ENCODE measurements at regions not wholly inside any gene's neighbourhood (a gene's known extent, or its start where the extent isn't known, plus 50 kb on each side); places are given as distances from the start of the nearest gene placed in this dataset.

DNA sequence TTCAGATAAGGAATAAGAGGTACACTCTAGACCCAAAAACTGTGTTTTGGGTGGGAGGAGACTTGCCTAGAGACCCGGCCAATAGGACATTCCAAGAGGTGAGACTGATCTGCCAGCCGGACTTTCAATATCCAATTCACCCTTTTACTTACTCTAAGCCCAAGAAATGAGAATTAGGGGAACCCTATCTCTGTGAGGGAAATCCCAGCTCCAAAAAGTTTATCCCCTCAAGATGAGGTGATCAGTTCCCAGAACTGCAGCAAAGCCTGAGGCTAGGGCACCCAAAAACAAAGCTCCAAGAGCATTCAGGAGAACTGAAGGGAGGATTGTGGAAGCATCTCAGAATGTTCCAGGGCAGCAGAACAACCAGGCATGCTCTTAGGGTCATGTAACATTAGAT is 251.7 kb downstream of the PTTG2 start:
- no peaks in the 10 kb centered on the region for H3K36me3 ChIP-seq (ENCODE audit: insufficient read depth, low read length)
- H3K9me3 ChIP-seq (ENCODE audit: control insufficient read depth, insufficient read depth, low read length): no peaks in the 10 kb centered on the region

DNA sequence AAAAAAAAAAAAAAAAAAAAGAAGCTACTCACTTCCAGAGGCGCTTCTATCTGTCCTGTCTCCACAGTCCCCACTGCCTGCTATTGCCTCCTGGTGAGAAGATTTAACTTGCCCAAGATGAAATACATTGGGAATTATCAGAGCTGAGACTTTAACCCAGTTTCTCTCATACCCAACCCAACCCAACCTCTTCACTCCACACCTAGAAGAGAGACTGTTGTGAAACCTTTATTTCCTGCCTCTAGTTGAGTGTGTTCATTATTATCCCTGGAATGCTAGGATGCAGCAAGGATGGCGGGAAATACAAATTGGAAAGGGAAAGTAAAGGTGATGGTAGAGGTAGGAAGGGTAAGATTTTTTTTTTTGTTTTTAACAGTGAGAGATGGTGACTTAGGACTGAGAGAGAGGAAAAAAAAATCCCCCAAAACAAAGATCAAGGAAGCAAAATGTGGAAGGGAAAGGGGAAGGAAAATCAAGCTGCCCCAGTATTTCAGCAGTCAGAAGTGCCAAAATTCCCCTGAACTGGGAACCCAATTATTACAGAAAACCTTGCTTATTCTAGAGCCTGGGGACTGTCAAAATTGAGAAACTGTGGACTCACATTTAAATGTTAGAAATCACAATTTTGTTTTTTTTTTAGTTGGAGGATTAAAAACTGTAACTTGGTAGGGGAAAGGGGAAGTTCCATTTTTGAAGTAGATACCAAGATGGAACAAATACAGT is 253.0 kb downstream of the PTTG2 start:
- H3K4me1 ChIP-seq (ENCODE audit: insufficient read depth, low read length): peaks cover 6% of the 10 kb centered on the region
- no peak overlapping the region for H3K9ac ChIP-seq (ENCODE audit: low read depth, low read length)

More for the DNA sequence above, 251.7 kb downstream of the PTTG2 start:
- no peak overlapping the region for H3K9ac ChIP-seq (ENCODE audit: low read depth, low read length)
- peaks cover 6% of the 10 kb centered on the region for H3K4me1 ChIP-seq (ENCODE audit: insufficient read depth, low read length)

DNA sequence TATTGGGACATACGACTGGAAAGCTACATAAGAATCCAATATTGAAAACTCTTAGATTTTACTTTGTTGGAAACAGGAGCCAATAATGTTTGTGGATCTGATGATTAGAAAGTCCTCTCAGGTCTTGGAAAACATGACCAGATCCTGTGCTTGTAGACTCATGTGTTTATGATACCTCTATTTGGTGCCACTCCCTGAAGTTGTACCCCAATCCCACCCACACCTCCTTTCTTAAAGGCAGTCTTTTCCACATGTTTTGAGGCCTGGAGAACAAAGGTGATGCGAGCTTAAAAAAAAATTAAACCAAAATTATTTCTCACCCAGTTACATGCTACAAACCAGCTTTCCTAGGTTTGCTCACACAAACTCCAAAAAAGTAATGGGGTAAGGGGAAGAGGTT is 262.7 kb downstream of the PTTG2 start:
- H3K9me3 ChIP-seq (ENCODE audit: control insufficient read depth, insufficient read depth, low read length): no peaks in the 10 kb centered on the region
- no peak overlapping the region for H3K9ac ChIP-seq (ENCODE audit: low read depth, low read length)
- no peaks in the 10 kb centered on the region for H3K36me3 ChIP-seq (ENCODE audit: insufficient read depth, low read length)
- no peaks in the 10 kb centered on the region for H3K4me1 ChIP-seq (ENCODE audit: insufficient read depth, low read length)

More for the DNA sequence above, 253.0 kb downstream of the PTTG2 start:
- Histone ChIP-seq H3K9me3 (ENCODE audit: control insufficient read depth, insufficient read depth, low read length) (no peaks in the 10 kb centered on the region), H3K36me3 (ENCODE audit: insufficient read depth, low read length) (no peaks in the 10 kb centered on the region)

DNA sequence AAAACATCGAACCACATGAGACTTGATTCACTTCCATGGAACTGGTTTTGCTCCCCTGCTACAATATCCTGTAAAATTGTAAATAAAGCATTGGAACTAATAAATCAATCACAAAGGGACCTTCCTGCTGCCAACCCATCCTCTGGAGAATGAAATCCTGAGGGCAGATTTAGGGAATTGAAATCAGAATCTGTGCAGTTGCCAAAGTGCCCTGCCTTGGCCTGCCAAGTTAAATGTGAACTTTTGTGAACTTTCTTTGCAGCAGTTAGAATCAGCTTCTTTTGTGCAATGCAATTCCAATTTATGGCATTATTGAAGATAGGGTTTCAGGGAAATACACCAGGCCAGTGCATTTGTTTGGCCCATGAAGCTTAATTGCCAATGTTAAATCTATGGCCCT is 263.1 kb downstream of the PTTG2 start:
- H3K4me1 ChIP-seq (ENCODE audit: insufficient read depth, low read length): no peaks in the 10 kb centered on the region
- no peaks in the 10 kb centered on the region for H3K9me3 ChIP-seq (ENCODE audit: control insufficient read depth, insufficient read depth, low read length)
- no peaks in the 10 kb centered on the region for H3K36me3 ChIP-seq (ENCODE audit: insufficient read depth, low read length)
- H3K9ac ChIP-seq (ENCODE audit: low read depth, low read length): no peak overlapping the region

DNA sequence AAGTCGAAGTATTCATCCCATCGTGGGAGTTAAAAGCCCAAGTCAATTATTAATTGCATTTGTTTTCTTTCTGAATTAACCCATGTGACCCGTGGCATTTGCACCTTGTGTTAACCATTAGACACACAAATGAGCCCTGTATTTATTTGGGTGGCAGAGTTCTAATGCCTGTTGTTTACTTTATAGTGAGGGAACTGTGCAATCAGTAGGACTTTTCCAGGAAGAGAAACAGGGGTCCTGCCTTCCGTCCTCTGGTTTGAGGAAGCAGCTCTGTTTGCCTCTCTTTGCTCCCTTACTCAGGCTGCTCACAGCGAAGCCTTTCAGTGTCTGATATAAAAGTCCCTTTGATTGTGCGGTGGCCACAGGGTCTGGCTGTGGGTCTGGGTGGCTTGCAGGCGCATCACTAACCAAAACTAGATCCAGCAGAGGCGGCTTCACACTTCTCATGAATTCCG is 263.6 kb downstream of the PTTG2 start:
- H3K9ac ChIP-seq (ENCODE audit: low read depth, low read length): no peak overlapping the region
- H3K4me1 ChIP-seq (ENCODE audit: insufficient read depth, low read length): no peaks in the 10 kb centered on the region
- no peaks in the 10 kb centered on the region for H3K36me3 ChIP-seq (ENCODE audit: insufficient read depth, low read length)
- H3K9me3 ChIP-seq (ENCODE audit: control insufficient read depth, insufficient read depth, low read length): no peaks in the 10 kb centered on the region

DNA sequence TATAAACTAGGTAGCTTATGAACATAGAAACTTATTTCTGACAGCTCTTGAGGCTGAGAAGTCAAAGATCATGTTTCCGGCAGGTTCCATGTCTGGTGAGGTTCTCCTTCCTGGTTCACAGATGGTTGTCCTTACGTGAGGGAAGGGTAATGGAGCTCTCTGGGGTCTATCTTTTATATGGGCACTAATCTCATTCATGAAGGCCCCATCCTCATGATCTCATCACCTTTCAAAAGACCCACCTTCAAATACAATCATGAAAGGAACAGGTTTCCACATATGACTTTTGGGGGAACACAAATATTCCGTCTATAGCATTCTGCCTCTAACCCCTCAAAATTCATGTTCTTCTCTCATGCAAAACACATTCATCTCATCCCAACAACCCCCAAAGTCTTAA is 264.7 kb downstream of the PTTG2 start:
- H3K9me3 ChIP-seq (ENCODE audit: control insufficient read depth, insufficient read depth, low read length): no peaks in the 10 kb centered on the region
- no peaks in the 10 kb centered on the region for H3K36me3 ChIP-seq (ENCODE audit: insufficient read depth, low read length)
- no peak overlapping the region for H3K9ac ChIP-seq (ENCODE audit: low read depth, low read length)
- no peaks in the 10 kb centered on the region for H3K4me1 ChIP-seq (ENCODE audit: insufficient read depth, low read length)

DNA sequence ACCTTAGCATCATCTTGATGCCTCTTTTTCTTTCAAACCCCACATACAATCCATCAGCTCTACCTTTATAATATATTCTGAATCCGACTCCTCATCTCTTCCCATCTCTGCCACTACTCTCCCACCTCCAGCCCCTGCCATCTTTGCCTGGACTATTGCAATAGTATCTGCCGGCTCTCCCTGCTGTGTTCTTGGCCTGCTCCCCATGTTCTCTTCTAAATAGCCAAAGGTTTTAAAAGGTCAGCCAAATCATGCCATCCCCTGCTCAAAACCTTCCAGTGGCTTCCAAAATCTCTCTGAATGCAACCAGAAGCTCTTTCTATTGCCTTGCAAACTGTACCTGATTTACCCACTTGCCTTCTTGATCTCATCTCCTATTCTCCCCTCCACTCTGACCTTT is 266.0 kb downstream of the PTTG2 start:
- Histone ChIP-seq H3K9me3 (ENCODE audit: control insufficient read depth, insufficient read depth, low read length) (no peaks in the 10 kb centered on the region), H3K4me1 (ENCODE audit: insufficient read depth, low read length) (no peaks in the 10 kb centered on the region), H3K9ac (ENCODE audit: low read depth, low read length) (no peak overlapping the region), H3K36me3 (ENCODE audit: insufficient read depth, low read length) (no peaks in the 10 kb centered on the region)

DNA sequence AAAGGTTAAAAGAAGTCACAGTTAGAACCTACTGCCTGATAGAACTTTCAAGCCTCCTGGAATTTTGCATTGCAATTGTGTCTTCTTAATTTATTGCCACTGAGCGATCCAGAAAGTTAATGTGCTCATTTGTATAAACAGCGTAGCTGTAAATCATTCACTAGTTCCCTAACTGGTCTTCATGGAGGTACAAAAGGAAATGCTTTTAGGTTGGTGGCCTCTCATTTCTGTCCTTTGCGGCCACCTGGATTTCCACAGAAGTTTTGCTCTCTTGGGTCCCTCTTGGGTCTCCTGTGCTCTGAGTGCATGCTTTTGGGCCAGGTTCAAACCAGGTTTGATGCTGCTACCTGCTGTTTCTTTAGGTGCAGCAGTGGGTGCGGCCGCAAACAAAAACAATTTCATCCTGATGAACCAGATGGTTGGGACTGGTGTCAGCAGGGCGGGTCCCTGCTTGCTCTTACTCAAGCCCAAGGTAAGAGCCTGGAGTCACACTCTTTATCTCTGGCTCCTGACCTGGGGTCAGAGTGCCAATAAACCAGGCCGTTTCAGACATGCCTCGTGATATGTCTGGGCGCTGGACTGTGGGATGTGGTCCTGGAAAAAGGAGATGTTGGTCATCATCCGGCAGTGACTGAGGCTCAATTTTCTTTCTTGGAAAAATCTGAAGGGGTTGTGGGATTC is 270.1 kb downstream of the PTTG2 start:
- H3K36me3 ChIP-seq (ENCODE audit: insufficient read depth, low read length): no peaks in the 10 kb centered on the region
- H3K9me3 ChIP-seq (ENCODE audit: control insufficient read depth, insufficient read depth, low read length): no peaks in the 10 kb centered on the region
- H3K4me1 ChIP-seq (ENCODE audit: insufficient read depth, low read length): no peaks in the 10 kb centered on the region
- H3K9ac ChIP-seq (ENCODE audit: low read depth, low read length): no peak overlapping the region

DNA sequence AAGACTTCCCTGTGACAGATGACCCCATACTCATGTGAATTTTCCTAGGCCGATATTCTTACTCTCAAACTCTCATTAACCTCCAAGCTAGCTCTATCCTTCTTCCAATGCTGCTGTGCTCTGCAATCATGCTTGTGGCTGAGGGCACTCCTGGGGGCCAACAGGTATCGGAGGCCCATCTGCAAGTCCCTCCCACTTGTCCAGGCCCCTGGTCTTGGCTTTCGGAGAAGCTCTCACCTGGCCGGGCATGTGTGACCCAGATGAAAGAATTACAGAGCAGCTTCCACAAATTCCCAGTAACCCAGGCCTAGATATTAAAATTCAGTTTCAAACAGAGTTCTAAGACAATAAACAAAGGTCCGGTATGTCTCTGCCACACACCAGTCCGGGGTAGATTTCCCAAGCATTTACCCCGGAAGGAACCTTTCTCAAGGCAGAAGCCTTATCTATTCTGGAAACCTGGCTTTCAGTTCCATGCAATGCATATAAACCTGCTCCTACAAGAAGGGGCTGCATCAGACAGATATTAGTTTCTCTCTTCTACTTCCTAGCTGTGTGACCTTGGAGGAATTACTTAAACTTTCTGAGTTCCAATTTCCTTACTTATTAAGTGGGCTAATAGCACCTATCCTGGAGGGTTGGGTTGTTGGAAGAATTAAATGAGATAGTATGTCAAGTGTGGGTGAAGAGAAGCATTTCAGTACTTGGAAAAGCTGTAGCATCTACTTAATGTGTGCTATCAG is 270.8 kb downstream of the PTTG2 start:
- no peaks in the 10 kb centered on the region for H3K36me3 ChIP-seq (ENCODE audit: insufficient read depth, low read length)
- no peaks in the 10 kb centered on the region for H3K4me1 ChIP-seq (ENCODE audit: insufficient read depth, low read length)
- no peak overlapping the region for H3K9ac ChIP-seq (ENCODE audit: low read depth, low read length)
- H3K9me3 ChIP-seq (ENCODE audit: control insufficient read depth, insufficient read depth, low read length): no peaks in the 10 kb centered on the region

DNA sequence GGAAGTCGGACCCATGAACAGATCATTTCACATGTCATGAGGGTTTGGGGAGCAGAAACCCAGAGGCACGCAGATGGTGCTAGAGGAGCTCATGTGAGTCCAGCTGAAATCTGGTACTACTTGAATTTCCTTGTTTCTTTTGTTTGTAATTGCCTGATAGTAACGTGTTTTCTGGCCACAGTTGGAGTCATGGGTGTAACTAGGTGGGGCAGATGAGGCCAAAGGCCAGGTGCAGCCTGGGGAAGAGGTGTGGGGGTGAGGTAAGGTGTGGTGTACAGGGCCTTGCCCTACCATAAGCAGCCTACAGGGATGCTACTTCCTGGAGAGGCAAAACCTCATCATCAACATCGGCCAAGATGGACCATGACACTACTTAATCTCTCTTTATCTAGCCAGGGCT is 271.4 kb downstream of the PTTG2 start:
- Histone ChIP-seq H3K4me1 (ENCODE audit: insufficient read depth, low read length) (no peaks in the 10 kb centered on the region), H3K9me3 (ENCODE audit: control insufficient read depth, insufficient read depth, low read length) (no peaks in the 10 kb centered on the region), H3K9ac (ENCODE audit: low read depth, low read length) (no peak overlapping the region), H3K36me3 (ENCODE audit: insufficient read depth, low read length) (no peaks in the 10 kb centered on the region)

DNA sequence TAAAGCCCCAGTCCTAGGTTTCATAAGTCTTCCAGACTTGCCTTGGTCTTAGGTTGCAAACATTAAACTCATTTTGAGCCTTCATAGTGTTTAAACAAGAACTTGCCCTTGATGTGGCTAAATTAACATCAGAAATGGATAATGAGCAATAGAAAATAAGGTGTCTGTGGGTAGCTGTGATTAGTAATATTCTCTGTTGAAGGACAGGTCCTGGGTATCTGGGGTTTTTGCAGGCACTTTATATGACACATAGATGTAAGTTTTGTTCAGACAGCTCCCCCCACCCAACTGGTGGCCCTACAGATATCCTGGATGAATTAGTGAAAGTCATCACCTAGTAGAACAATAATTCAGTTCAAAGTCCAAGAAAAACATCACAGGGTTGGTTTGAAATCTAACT is 272.5 kb downstream of the PTTG2 start:
- Histone ChIP-seq H3K4me1 (ENCODE audit: insufficient read depth, low read length) (no peaks in the 10 kb centered on the region), H3K9me3 (ENCODE audit: control insufficient read depth, insufficient read depth, low read length) (no peaks in the 10 kb centered on the region), H3K36me3 (ENCODE audit: insufficient read depth, low read length) (no peaks in the 10 kb centered on the region), H3K9ac (ENCODE audit: low read depth, low read length) (no peak overlapping the region)

DNA sequence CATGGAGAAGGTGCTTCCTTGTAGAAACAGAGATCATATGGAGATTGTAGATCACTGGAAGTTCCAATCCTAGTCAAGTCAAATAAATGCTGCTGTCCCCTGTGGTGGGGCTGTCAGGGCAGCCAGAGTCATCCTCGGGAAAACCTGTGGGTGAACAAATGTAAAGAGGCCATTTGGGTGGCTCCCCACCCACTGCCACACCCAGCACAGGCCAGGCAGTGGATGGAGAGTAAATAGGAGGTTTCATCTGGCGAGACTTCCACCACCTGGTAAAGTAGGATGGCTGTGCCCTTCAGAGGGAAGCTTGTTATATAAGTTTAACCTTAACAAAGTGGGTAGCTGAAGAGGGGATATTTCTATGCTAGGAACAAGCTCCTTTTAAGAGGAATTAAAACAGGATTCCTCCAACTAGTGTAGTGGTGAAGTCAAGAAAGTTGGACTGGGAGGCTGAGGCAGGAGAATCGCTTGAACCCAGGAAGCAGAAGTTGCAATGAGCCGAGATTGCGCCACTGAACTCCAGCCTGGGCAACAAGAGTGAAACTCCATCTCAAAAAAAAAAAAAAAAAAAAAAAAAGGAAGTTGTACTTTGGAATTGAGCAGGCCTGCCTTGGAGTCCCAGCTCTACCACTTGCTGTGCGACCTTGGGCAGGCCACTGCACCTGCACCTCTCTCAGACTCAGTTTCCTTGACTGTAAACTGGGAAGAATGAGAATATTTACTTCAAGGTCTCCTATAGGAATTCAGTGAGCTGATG is 273.7 kb downstream of the PTTG2 start:
- Histone ChIP-seq H3K9me3 (ENCODE audit: control insufficient read depth, insufficient read depth, low read length) (no peaks in the 10 kb centered on the region), H3K9ac (ENCODE audit: low read depth, low read length) (no peak overlapping the region), H3K4me1 (ENCODE audit: insufficient read depth, low read length) (no peaks in the 10 kb centered on the region), H3K36me3 (ENCODE audit: insufficient read depth, low read length) (no peaks in the 10 kb centered on the region)

DNA sequence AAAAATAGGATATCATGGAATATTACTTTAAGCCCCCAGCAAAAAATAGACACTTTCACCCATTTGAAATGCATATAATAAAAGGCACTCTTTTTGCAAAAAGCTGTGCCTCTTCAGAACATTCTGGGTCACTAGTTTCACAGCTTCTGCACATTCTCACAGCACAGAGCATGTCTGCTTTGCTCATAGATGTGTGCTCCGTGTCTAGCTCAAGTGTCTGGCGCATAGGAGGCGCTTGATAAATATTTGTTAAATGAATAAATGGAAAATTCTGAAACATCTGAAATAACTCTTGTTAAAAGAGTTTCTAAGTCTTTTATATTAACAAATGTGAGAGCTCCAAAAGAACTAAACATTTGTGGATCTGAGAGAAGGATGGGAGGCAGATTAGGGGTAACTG is 275.2 kb downstream of the PTTG2 start:
- Histone ChIP-seq H3K9ac (ENCODE audit: low read depth, low read length) (no peak overlapping the region), H3K4me1 (ENCODE audit: insufficient read depth, low read length) (no peaks in the 10 kb centered on the region), H3K9me3 (ENCODE audit: control insufficient read depth, insufficient read depth, low read length) (no peaks in the 10 kb centered on the region), H3K36me3 (ENCODE audit: insufficient read depth, low read length) (no peaks in the 10 kb centered on the region)

DNA sequence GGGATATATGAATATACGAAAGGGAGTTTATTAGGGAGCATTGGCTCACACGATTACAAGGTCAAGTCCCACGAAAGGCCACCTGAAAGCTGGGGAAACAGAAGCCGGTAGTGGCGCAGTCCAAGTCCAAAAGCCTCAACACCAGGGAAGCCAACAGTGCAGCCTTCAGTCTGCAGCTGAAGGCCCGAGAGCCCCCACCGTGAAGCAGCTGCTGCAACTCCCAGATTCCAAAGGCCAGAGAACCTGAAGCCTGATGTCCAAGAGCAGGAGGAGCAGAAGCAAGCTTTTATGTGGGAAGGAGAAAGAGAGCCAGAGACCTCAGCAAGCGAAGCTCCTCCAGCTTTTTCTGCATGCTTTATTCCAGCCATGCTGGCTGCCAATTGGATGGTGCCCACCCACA is 275.8 kb downstream of the PTTG2 start:
- Histone ChIP-seq H3K9ac (ENCODE audit: low read depth, low read length) (no peak overlapping the region), H3K9me3 (ENCODE audit: control insufficient read depth, insufficient read depth, low read length) (no peaks in the 10 kb centered on the region), H3K36me3 (ENCODE audit: insufficient read depth, low read length) (no peaks in the 10 kb centered on the region), H3K4me1 (ENCODE audit: insufficient read depth, low read length) (no peaks in the 10 kb centered on the region)

Data from ES-I3 (cell line).